HG02623 (cell line): ENCODE measurements at regions not wholly inside any gene's neighbourhood (a gene's known extent, or its start where the extent isn't known, plus 50 kb on each side); places are given as distances from the start of the nearest gene placed in this dataset.
A peak's percentile ranks its signal among the peaks of the same experiment; 100 is the strongest.

Source experiments
- ATAC-seq: cut with Tn5 transposase; IDR thresholded peaks from one replicate; pipeline ENCODE4 v1.9.1; 2021; ENCODE audit warnings: moderate library complexity; ENCODE audit not compliant: unreplicated experiment

- no peak for ATAC-seq
Observed at GRCh38 chr10:60666221-60666620, 112.1 kb upstream of the CDK1 start.

GRCh38 chr10:60664859-60665258 lies 113.4 kb upstream of the CDK1 start:
- ATAC-seq: no peak

GRCh38 chr10:60663850-60664249 lies 114.4 kb upstream of the CDK1 start:
- ATAC-seq: no peak

GRCh38 chr10:60662917-60663614 lies 115.2 kb upstream of the CDK1 start:
- no peak for ATAC-seq

GRCh38 chr10:60661637-60662036 lies 116.6 kb upstream of the CDK1 start:
- no peak for ATAC-seq

GRCh38 chr10:60660625-60661024 lies 117.7 kb upstream of the CDK1 start:
- ATAC-seq: no peak

- no peak for ATAC-seq
Observed at GRCh38 chr10:60654813-60655464, 123.3 kb upstream of the CDK1 start.

- ATAC-seq: peak; percentile 81
Observed at GRCh38 chr10:60652628-60653027, 125.7 kb upstream of the CDK1 start.

GRCh38 chr10:60650378-60650800 lies 127.9 kb upstream of the CDK1 start:
- ATAC-seq: no peak

GRCh38 chr10:60649485-60650377 lies 128.5 kb upstream of the CDK1 start:
- no peak for ATAC-seq

- ATAC-seq: no peak
Observed at GRCh38 chr10:60648761-60649160, 129.5 kb upstream of the CDK1 start.

- peak; percentile 64 for ATAC-seq
Observed at GRCh38 chr10:60646966-60647796, 131.1 kb upstream of the CDK1 start.

GRCh38 chr10:60645980-60646379 lies 132.3 kb upstream of the CDK1 start:
- no peak for ATAC-seq

- ATAC-seq: no peak
Observed at GRCh38 chr10:60644436-60645130, 133.7 kb upstream of the CDK1 start.

GRCh38 chr10:60643874-60644273 lies 134.4 kb upstream of the CDK1 start:
- no peak for ATAC-seq

GRCh38 chr10:60629332-60629731 lies 148.9 kb upstream of the CDK1 start:
- no peak for ATAC-seq

GRCh38 chr10:60627778-60628748 lies 150.2 kb upstream of the CDK1 start:
- no peak for ATAC-seq

- ATAC-seq: no peak
Observed at GRCh38 chr10:60626037-60626436, 152.2 kb upstream of the CDK1 start.

- no peak for ATAC-seq
Observed at GRCh38 chr10:60623627-60624026, 154.7 kb upstream of the CDK1 start.
